ENCODE measurements at regions not wholly inside any gene's neighbourhood (a gene's known extent, or its start where the extent isn't known, plus 50 kb on each side); places are given as distances from the start of the nearest gene placed in this dataset.

- DNase-seq = no peak
These were observed 58.1 kb upstream of the MYRIP start for GRCh38 chr3:39751286-39751685.

GRCh38 chr3:39752019-39752637, 57.3 kb upstream of the MYRIP start:
- DNase-seq = no peak

- DNase-seq = no peak
These were observed 56.7 kb upstream of the MYRIP start for GRCh38 chr3:39752751-39753150.

- DNase-seq = no peak
These were observed 56.0 kb upstream of the MYRIP start for GRCh38 chr3:39753391-39753790.

- no peak for DNase-seq
These were observed 54.9 kb upstream of the MYRIP start for GRCh38 chr3:39754549-39754948.

- DNase-seq = no peak
These were observed 54.3 kb upstream of the MYRIP start for GRCh38 chr3:39755100-39755499.

GRCh38 chr3:39757307-39757706, 52.1 kb upstream of the MYRIP start:
- DNase-seq = no peak

Measured in stimulated activated CD4-positive, alpha-beta T cell treated with anti-CD3 and anti-CD28 coated beads, Interleukin-4, amount 100 ng/mL, for 24 hours (primary cell).